HG03135 (cell line): ENCODE measurements at regions not wholly inside any gene's neighbourhood (a gene's known extent, or its start where the extent isn't known, plus 50 kb on each side); places are given as distances from the start of the nearest gene placed in this dataset.
"Not testable (repeated sequence)": the region's sequence is repeated elsewhere in the genome, so short reads cannot be mapped to it uniquely, and the experiment has no call there.

Source experiments
- ATAC-seq: cut with Tn5 transposase; IDR thresholded peaks from one replicate; pipeline ENCODE4 v1.9.1; 2021; ENCODE audit warnings: mild to moderate bottlenecking, moderate library complexity; ENCODE audit not compliant: unreplicated experiment

GRCh38 chr10:63833411-63834060, 312.3 kb downstream of the REEP3 start:
- no peak for ATAC-seq

- ATAC-seq: no peak
These were observed 315.7 kb downstream of the REEP3 start for GRCh38 chr10:63836666-63837442.

GRCh38 chr10:63841761-63842160, 320.6 kb downstream of the REEP3 start:
- no peak for ATAC-seq

- ATAC-seq: no peak
These were observed 321.9 kb downstream of the REEP3 start for GRCh38 chr10:63843107-63843506.

GRCh38 chr10:63848871-63849270, 327.7 kb downstream of the REEP3 start:
- not testable (repeated sequence) for ATAC-seq

GRCh38 chr10:63862860-63863259, 341.7 kb downstream of the REEP3 start:
- no peak for ATAC-seq

- no peak for ATAC-seq
These were observed 344.0 kb downstream of the REEP3 start for GRCh38 chr10:63865210-63865609.

- peak; percentile 86 for ATAC-seq
These were observed 345.0 kb downstream of the REEP3 start for GRCh38 chr10:63866075-63866746.

- ATAC-seq: peak; percentile 71
These were observed 345.5 kb downstream of the REEP3 start for GRCh38 chr10:63866747-63867140.

GRCh38 chr10:63878428-63878827, 357.2 kb downstream of the REEP3 start:
- no peak for ATAC-seq

- no peak for ATAC-seq
These were observed 362.7 kb downstream of the REEP3 start for GRCh38 chr10:63883861-63884260.

GRCh38 chr10:63884426-63884825, 363.2 kb downstream of the REEP3 start:
- no peak for ATAC-seq

GRCh38 chr10:63885156-63885555, 364.0 kb downstream of the REEP3 start:
- no peak for ATAC-seq

GRCh38 chr10:63886281-63887022, 365.3 kb downstream of the REEP3 start:
- no peak for ATAC-seq

- no peak for ATAC-seq
These were observed 365.9 kb downstream of the REEP3 start for GRCh38 chr10:63887023-63887589.

GRCh38 chr10:63887600-63888370, 366.6 kb downstream of the REEP3 start:
- no peak for ATAC-seq

GRCh38 chr10:63889803-63890202, 368.6 kb downstream of the REEP3 start:
- no peak for ATAC-seq

GRCh38 chr10:63896992-63897391, 375.8 kb downstream of the REEP3 start:
- no peak for ATAC-seq

- ATAC-seq: no peak
These were observed 378.6 kb downstream of the REEP3 start for GRCh38 chr10:63899673-63900300.

GRCh38 chr10:63901228-63901627, 380.0 kb downstream of the REEP3 start:
- peak; percentile 67 for ATAC-seq
